ENCODE measurements at regions not wholly inside any gene's neighbourhood (a gene's known extent, or its start where the extent isn't known, plus 50 kb on each side); places are given as distances from the start of the nearest gene placed in this dataset.
A peak's percentile ranks its signal among the peaks of the same experiment; 100 is the strongest.
"Not testable (repeated sequence)": the region's sequence is repeated elsewhere in the genome, so short reads cannot be mapped to it uniquely, and the experiment has no call there.

DNA sequence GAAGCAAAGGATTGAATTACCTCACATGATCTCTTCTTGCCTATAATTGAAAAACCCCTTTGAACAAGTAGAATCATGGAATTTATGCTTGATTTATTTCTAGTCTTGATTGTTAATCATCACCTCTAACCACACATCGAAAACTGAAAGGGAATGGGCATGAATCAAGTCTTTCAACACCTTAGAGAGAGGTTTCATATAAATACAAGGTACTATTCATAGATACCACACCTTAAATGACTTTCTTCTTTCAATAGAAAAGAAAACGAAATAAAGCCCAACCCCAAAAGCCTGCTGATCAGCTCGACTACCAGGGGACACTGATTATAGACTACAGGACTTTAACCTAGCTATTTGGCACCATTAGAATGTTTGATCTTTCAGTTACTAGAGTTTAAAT lies 128.6 kb upstream of the PTPRZ1 start:
- no peak for DNase-seq

DNA sequence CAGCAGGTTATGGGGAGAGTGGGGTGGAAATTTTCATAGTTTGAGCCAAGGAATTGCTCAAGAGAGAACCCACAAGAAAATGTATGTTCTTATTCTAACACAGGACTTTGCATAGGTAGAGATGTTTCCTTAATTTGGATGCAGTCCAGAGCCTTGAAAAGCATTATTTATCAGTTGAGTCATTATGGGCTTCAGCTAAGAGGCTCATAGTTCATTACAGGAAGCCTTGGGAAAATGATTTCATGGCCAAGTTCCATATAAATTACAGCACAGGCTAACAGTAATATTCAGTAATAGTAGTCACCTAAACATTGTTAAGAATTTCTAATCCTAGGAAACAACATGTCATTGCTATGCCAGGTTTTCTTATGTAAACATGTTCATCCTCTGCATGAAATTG lies 131.1 kb upstream of the PTPRZ1 start:
- no peak for DNase-seq

- no peak for DNase-seq
These were observed 133.5 kb upstream of the PTPRZ1 start for GRCh38 chr7:121739465-121739864.

GRCh38 chr7:121730869-121731268 lies 142.1 kb upstream of the PTPRZ1 start:
- peak; percentile 65 for DNase-seq

- no peak for DNase-seq
These were observed 158.2 kb upstream of the PTPRZ1 start for GRCh38 chr7:121714559-121715303.

- DNase-seq, result peak; percentile 34
These were observed 160.0 kb upstream of the PTPRZ1 start for GRCh38 chr7:121712961-121713360.

DNA sequence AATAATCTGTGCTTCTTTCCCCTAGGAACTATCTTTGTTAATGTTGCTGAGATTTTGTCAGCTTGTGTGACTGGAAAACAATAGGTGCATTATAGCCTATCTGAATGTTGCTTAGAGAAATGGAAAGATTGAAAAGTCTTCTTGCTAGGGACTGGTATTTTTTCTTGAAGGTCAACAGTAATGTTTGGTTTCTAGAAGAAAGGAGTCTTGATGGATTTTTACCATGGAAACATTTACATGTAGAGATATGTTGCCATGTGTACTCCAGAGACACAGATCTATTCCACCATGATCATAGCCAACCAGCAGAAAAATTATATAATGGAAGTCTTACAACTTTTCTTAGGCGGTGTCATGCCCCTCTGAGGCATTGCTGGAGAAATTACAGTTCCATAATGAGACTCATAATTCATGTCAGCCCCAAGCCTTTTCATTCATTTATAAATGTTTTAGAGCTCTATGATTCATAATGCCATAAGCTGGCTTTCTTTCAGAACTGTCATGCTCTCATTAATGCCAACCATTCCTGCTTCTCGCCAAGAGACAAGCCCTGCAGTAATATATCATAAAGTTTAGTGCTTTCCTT lies 175.1 kb upstream of the PTPRZ1 start:
- DNase-seq, result no peak

DNA sequence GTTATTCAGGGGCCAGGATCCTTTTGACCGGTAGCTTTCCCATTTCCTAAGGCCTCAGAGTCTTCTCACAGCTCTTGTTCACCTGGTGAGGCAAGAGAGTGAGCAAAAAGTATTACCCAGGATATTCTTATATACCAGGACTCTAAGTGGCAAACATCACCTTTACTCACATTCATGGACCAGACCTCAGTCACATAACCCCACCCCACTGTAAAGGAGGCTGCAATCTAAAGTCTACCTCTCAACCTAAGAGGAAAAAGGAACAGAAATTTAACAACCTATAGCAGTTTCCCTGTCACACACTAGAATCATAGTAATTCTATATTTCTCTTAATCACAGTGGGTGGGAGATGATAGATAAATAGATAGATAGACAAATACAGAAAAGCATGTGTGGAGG lies 176.0 kb upstream of the PTPRZ1 start:
- DNase-seq, result no peak

GRCh38 chr7:121689749-121690148 lies 183.2 kb upstream of the PTPRZ1 start:
- DNase-seq, result no peak

DNA sequence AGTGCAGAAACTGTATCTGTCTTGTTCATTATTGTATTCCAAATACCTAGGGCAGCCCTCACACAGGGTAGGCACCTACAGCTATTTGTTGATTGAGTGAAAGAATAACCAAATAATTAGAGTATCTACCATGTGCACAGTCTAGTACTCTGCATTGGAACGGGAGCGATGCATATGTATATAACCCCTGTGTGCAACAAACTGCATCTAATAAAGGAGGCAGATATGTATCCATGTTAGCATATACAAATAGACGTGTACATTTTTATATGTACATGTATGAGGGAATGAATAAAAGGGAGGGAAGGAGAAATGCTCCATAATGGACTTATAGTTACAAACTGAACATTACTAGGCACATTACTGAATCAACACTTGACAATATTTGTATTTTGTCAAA lies 191.3 kb upstream of the PTPRZ1 start:
- no peak for DNase-seq

GRCh38 chr7:121676168-121676567 lies 196.8 kb upstream of the PTPRZ1 start:
- no peak for DNase-seq

DNA sequence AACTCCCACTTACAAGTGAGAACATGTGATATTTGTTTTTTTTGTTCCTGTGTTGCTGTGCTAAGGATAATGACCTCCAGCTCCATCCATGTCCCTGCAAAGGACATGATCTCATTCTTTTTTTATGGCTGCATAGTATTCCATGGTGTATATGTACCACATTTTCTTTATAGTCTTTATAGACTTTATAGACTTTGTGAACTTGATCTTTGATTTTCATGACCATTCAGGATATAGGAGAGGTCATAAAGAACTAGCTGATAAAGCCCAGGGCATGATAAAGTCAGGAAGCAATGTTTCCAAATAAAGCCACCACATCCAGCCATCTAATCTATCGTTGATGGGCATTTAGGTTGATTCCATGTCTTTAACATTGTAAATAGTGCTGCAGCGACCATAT lies 198.5 kb upstream of the PTPRZ1 start:
- DNase-seq, result not testable (repeated sequence)

DNA sequence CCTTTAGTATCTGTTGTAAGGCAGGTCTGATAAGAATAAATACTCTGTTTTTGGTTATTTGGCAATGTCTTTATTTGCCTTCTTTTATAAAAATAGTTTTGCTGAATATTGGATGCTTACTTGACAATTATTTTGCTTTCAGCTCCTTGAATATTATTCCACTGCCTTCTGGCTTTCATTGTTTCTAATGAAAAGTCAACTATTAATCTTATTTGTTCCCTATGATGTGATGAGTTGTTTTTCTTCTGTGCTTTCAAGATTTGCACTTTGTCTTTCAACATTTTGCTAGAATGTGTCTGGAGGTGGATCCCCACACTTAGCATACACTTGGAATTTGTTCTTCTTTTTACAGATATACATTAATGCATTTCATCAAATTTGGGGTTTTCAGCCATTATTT lies 203.8 kb upstream of the PTPRZ1 start:
- no peak for DNase-seq

GRCh38 chr7:121666306-121666705 lies 206.7 kb upstream of the PTPRZ1 start:
- DNase-seq, result no peak

- DNase-seq, result no peak
These were observed 229.6 kb upstream of the PTPRZ1 start for GRCh38 chr7:121643320-121643719.

GRCh38 chr7:121639705-121640104 lies 233.3 kb upstream of the PTPRZ1 start:
- peak; percentile 89 for DNase-seq

GRCh38 chr7:121638286-121638685 lies 234.7 kb upstream of the PTPRZ1 start:
- no peak for DNase-seq

DNA sequence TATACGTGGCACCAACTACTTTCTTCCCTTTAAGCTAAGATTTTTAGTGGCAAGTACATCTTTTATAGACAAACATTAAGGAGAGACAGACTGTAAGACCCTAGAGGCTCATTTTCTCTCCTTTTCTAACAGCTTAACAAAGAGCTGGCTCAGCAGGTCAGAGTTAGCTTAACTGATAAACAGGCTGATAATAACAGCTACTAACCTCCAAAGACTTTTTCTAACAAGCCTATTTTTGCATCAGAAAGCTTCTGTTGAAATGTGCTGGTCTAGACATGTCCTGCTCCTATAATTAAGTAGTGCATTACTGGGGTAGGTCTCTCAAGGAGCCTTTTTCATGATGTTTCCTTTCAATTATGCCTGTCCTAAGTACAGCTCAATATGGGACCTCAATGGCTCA lies 238.2 kb upstream of the FAM3C start:
- DNase-seq, result no peak

DNA sequence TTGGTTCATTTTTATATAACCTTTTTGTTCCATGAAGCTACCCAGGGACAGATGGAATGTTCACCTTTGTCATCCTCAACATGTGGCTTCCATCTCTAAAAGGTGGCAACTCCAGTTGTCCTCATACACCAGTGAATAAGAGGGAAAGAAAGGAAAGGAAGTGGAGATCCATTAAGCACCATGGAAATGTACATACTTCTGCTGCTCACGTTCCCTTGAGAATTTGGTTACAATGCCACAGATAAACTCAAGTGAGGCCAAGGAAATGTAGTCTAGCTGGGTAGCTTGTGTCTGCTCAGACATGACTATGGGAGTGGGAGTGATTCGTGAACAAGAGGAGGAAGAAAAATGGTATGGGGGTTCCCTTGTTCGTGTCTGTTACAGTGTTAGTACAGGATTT lies 237.1 kb upstream of the FAM3C start:
- no peak for DNase-seq

GRCh38 chr7:121624958-121625357 lies 228.8 kb upstream of the FAM3C start:
- DNase-seq, result no peak

DNA sequence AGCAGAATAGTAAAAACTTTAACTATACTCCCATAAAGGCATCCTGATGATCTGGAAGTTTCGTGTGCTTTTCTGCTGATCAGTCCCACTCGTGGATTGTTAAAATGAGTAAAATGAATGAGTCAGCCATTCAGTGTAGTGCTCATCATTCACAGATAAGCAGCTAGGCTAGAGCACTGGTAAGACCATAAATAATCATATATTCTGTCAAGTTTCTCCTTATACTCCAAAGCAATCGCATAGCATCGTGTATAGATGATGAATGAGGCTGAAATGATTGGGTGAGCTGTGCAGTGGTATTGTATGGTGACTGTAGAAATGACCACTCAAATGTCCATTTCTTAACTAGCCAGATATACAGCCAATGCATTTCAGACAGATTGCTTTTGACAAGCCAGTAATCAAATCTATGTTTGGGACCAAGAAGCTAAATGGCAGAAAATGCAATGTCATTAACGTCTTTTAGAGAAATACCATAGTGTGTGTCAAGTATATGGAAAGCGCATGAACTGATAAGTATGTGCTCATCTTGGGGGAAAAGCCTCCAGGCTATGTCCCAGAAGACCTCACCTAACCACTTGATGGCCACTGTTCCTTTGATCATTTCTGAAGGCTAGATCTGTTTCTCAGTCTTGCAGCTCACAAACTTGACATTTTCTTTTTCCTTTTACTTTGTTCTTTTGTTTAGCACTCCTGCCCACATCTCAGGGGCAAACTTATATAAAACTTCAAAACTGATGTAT lies 227.2 kb upstream of the FAM3C start:
- DNase-seq, result no peak

DNA sequence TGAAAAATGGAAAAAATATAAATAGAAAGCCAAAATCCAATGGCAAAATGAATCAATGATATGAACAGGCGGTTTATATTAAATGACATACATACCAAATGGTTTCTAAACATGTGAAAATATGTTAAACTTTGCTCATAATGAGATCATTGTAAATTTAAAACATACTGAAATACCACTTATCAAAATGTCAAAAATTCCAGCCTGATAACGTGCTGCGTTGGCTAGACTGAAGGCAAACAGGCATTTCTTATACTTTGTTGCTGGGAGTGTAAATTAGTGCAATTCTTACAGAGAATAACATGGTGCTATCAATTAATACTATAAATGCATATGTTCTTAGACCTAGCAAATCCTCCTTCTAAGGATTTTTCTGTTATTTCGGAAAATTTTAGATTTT lies 225.8 kb upstream of the FAM3C start:
- no peak for DNase-seq

DNA sequence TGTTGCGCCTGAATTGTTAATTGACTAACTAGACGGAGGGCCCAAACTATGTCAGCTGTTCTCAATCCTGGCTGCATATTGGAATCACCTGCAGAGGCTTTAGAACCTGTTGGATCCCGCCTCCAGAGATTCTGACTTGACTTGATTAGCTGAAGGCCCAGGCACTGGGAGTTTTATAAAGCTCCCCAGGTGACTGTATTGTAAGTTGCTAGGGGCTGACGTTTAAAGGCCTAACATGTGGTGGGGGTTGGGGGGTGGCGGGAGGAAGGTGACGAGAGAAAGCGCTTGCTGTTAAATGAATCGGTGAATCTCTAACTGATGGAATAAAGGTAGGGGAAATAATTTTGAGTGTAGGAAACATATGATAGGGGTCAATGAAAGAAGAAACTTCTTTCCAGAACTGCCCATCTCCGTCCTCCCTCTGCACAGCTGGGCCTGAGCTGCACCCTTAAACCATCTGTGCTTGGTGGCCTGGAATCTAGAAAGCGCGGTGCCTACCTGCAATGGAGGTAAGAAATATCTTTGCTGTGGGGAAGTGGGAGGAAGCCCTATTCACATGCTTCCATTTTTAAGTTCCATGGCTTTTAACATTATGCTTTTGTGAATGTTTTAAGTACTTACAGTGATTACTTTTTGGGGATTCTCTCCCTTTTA lies 225.0 kb upstream of the FAM3C start:
- DNase-seq, result no peak

DNA sequence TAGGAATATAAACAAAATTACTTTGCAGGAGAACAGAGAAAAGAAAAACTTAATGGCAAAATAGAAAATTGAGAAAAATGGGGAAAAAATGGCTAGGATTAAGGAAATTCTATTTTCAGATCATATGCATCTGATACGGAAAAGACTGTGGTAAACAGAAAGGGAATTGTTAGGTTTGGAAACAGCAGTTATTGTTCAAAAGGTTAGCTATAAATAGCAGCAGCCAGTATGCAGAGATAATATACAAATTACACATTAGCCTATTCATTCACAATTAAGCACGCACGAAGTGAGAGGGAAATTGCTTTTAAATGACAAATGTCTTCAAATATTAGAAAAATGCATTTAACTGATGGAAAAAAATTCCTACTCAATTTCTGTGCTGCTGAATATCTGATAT lies 224.1 kb upstream of the FAM3C start:
- DNase-seq, result no peak

All from NCI-H748 treated with DMSO at 0.1 percent for 48 hours (cell line).